NCI-H510A (cell line): ENCODE measurements at regions not wholly inside any gene's neighbourhood (a gene's known extent, or its start where the extent isn't known, plus 50 kb on each side); places are given as distances from the start of the nearest gene placed in this dataset.
"Not testable (repeated sequence)": the region's sequence is repeated elsewhere in the genome, so short reads cannot be mapped to it uniquely, and the experiment has no call there.

Experiments
- DNase-seq: peaks from one replicate; lab custom pipeline; 2025; lab: John Stamatoyannopoulos, UW

- DNase-seq = no peak
Measured at GRCh38 chr6:135555550-135555949, 58.0 kb upstream of the AHI1 start.

- DNase-seq = no peak
Measured at GRCh38 chr6:135557582-135557981, 60.0 kb upstream of the AHI1 start.

- DNase-seq = not testable (repeated sequence)
Measured at GRCh38 chr6:135565605-135566004, 68.1 kb upstream of the AHI1 start.

- no peak for DNase-seq
Measured at GRCh38 chr6:135566311-135567068, 69.0 kb upstream of the AHI1 start.

GRCh38 chr6:135567375-135568083 lies 70.0 kb upstream of the AHI1 start:
- DNase-seq = no peak

- DNase-seq = no peak
Measured at GRCh38 chr6:135568379-135568778, 70.8 kb upstream of the AHI1 start.

GRCh38 chr6:135572051-135572450 lies 74.5 kb upstream of the AHI1 start:
- no peak for DNase-seq

GRCh38 chr6:135575629-135576028 lies 78.1 kb upstream of the AHI1 start:
- DNase-seq = no peak

GRCh38 chr6:135576055-135576454 lies 78.5 kb upstream of the AHI1 start:
- DNase-seq = no peak

- no peak for DNase-seq
Measured at GRCh38 chr6:135577059-135577538, 79.6 kb upstream of the AHI1 start.

- no peak for DNase-seq
Measured at GRCh38 chr6:135578976-135579375, 81.4 kb upstream of the AHI1 start.

- DNase-seq = no peak
Measured at GRCh38 chr6:135581211-135581610, 83.7 kb upstream of the AHI1 start.

GRCh38 chr6:135583256-135583761 lies 85.8 kb upstream of the AHI1 start:
- DNase-seq = no peak

GRCh38 chr6:135586388-135586787 lies 88.8 kb upstream of the AHI1 start:
- no peak for DNase-seq

- DNase-seq = no peak
Measured at GRCh38 chr6:135586844-135587243, 89.3 kb upstream of the AHI1 start.

- no peak for DNase-seq
Measured at GRCh38 chr6:135592276-135592675, 94.7 kb upstream of the AHI1 start.

GRCh38 chr6:135594000-135594399 lies 96.5 kb upstream of the AHI1 start:
- DNase-seq = no peak

- peak; percentile 79 for DNase-seq
Measured at GRCh38 chr6:135600086-135600702, 102.7 kb upstream of the AHI1 start.

GRCh38 chr6:135600931-135601330 lies 103.4 kb upstream of the AHI1 start:
- no peak for DNase-seq

- no peak for DNase-seq
Measured at GRCh38 chr6:135601857-135602256, 104.3 kb upstream of the AHI1 start.

- DNase-seq = no peak
Measured at GRCh38 chr6:135603249-135603648, 105.7 kb upstream of the AHI1 start.

GRCh38 chr6:135604035-135604860 lies 106.7 kb upstream of the AHI1 start:
- DNase-seq = peak; percentile 51
